GM12872 (cell line): ENCODE measurements at regions not wholly inside any gene's neighbourhood (a gene's known extent, or its start where the extent isn't known, plus 50 kb on each side); places are given as distances from the start of the nearest gene placed in this dataset.

ENCODE experiments used
- CTCF ChIP-seq: IDR thresholded peaks from 3 replicates; pipeline ENCODE4 v1.5.1; 2011; ENCODE audit warnings: low read depth, mild to moderate bottlenecking, low read length, moderate library complexity; ENCODE audit not compliant: insufficient read depth

- TF ChIP-seq CTCF, result no peak
Measured at GRCh38 chr2:145769011-145769716, 1249.2 kb upstream of the ZEB2 start.

GRCh38 chr2:145765874-145766273 is 1246.0 kb upstream of the ZEB2 start:
- no peak for TF ChIP-seq CTCF

GRCh38 chr2:145764631-145765030 is 1244.7 kb upstream of the ZEB2 start:
- no peak for TF ChIP-seq CTCF

GRCh38 chr2:145760781-145761649 is 1241.1 kb upstream of the ZEB2 start:
- TF ChIP-seq CTCF, result no peak

- TF ChIP-seq CTCF, result no peak
Measured at GRCh38 chr2:145759228-145759915, 1239.5 kb upstream of the ZEB2 start.

- TF ChIP-seq CTCF, result no peak
Measured at GRCh38 chr2:145757503-145758246, 1237.8 kb upstream of the ZEB2 start.
